ENCODE measurements at regions not wholly inside any gene's neighbourhood (a gene's known extent, or its start where the extent isn't known, plus 50 kb on each side); places are given as distances from the start of the nearest gene placed in this dataset.

DNA sequence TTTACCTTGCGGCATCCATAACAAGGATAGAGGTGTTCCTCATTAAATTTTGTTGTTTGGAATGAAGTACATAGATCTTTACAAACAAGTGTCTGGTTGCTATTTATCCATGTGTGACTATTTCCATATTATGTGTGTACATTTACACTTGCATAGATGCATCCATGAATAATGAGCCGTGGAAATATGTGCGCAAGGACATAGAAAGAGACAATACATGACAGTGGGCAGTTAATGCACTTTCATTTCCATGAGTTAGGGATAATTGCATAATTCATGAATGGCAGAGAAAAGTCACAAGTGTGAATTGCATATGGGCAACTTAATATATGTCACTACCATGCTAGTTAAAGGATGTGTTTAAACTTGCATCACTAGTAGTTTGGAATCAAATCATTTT, 338.2 kb upstream of the PITX2 start:
- Mint-ChIP-seq H3K36me3 (no peaks in the 10 kb centered on the region), H3K4me1 (peaks cover 51% of the 10 kb centered on the region), H3K27ac (no peak overlapping the region), H3K4me3 (no peak overlapping the region), H3K27me3 (ENCODE audit: low read depth) (no peaks in the 10 kb centered on the region), H3K9me3 (no peaks in the 10 kb centered on the region)
- DNase-seq (ENCODE audit: low spot score in 2 of 2, unreplicated experiment in 2 of 2) = no peak
- TF ChIP-seq, protein P1, sequence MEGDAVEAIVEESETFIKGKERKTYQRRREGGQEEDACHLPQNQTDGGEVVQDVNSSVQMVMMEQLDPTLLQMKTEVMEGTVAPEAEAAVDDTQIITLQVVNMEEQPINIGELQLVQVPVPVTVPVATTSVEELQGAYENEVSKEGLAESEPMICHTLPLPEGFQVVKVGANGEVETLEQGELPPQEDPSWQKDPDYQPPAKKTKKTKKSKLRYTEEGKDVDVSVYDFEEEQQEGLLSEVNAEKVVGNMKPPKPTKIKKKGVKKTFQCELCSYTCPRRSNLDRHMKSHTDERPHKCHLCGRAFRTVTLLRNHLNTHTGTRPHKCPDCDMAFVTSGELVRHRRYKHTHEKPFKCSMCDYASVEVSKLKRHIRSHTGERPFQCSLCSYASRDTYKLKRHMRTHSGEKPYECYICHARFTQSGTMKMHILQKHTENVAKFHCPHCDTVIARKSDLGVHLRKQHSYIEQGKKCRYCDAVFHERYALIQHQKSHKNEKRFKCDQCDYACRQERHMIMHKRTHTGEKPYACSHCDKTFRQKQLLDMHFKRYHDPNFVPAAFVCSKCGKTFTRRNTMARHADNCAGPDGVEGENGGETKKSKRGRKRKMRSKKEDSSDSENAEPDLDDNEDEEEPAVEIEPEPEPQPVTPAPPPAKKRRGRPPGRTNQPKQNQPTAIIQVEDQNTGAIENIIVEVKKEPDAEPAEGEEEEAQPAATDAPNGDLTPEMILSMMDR (IDR thresholded peaks at IDR 0.05; ENCODE audit: unreplicated experiment) = no peak

DNA sequence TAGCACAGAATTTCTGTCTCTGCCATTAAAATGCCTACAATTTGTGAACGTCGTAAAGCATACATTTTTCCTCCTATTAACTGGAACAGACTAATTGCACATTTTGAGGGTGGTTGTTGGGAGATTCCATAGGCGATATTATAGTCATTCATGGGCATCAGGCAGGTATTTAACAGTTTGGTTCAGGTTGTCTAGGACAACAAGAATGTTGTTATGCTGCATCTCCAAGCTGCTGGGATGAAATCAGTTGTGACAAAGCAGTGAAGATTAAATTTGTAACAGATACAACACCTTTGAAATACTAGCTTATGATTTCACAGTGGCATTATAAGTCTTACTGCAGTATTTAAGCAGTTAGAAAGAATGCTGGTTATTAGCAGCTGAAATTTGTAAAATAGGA, 339.7 kb upstream of the PITX2 start:
- no peaks in the 10 kb centered on the region for H3K36me3 Mint-ChIP-seq
- no peaks in the 10 kb centered on the region for H3K27me3 Mint-ChIP-seq (ENCODE audit: low read depth)
- no peak for DNase-seq (ENCODE audit: low spot score in 2 of 2, unreplicated experiment in 2 of 2)
- no peak overlapping the region for H3K27ac Mint-ChIP-seq
- TF ChIP-seq, protein P1 (IDR thresholded peaks at IDR 0.05; ENCODE audit: unreplicated experiment) = no peak
- no peak overlapping the region for H3K4me3 Mint-ChIP-seq
- H3K4me1 Mint-ChIP-seq = peaks cover 46% of the 10 kb centered on the region
- H3K9me3 Mint-ChIP-seq = no peaks in the 10 kb centered on the region

DNA sequence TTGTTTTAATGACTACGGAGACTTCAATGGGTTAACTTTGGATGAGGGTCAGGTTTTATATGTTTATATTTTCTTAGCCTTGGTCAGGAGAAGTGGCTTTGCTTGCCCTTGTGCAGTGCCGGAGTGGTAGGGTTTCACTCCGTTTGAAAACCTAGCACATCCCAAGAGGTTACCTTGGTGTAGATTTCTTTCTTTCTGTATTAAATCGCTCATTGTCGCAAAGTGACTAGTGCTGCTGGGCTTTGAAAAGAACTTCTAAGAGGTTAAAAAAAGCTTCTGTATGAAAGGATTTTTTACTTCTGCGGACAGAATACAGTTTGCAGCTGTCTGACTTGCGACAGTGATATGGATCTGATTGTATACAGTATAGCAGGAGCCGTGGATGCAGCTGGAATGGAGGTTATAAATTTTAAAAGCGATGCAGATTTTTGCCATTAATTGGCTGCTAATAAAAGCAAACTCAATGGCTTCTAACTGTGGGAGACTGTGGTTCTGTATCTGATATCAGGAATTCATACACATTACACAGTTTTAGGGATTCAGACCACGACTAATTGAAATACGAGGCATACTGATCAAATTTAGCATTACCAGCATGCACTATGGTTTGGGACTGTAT, 340.9 kb upstream of the PITX2 start:
- Mint-ChIP-seq H3K4me1 (peaks cover 39% of the 10 kb centered on the region), H3K4me3 (peak overlapping the region; percentile 53), H3K27ac (peak overlapping the region; percentile 54), H3K27me3 (ENCODE audit: low read depth) (no peaks in the 10 kb centered on the region), H3K36me3 (no peaks in the 10 kb centered on the region), H3K9me3 (no peaks in the 10 kb centered on the region)
- no peak for DNase-seq (ENCODE audit: low spot score in 2 of 2, unreplicated experiment in 2 of 2)
- TF ChIP-seq, protein P1 (IDR thresholded peaks at IDR 0.05; ENCODE audit: unreplicated experiment) = no peak

DNA sequence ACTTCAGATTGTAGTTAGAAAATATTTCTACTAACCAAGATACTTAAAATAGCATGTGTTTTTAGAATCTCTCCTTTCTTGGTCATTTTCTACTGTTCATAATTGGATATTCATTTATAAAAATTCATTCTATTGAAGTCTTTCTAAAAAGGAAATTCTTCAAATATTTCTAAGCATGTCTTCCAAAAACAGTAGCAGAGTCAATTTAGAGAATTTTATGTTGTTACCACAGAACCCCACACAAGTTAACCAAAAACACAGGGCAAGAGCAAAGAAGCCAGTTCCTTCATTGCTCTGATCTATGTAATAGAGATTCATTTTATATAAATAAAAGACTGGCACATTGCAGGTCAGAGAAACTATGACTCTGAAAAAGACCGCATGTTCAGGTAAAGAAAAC, 345.1 kb upstream of the PITX2 start:
- TF ChIP-seq, protein P1 (IDR thresholded peaks at IDR 0.05; ENCODE audit: unreplicated experiment) = no peak
- DNase-seq (ENCODE audit: low spot score in 2 of 2, unreplicated experiment in 2 of 2) = no peak
- no peaks in the 10 kb centered on the region for H3K36me3 Mint-ChIP-seq
- H3K4me3 Mint-ChIP-seq = no peak overlapping the region
- H3K27ac Mint-ChIP-seq = no peak overlapping the region
- peaks cover 16% of the 10 kb centered on the region for H3K4me1 Mint-ChIP-seq
- no peaks in the 10 kb centered on the region for H3K9me3 Mint-ChIP-seq
- H3K27me3 Mint-ChIP-seq (ENCODE audit: low read depth) = no peaks in the 10 kb centered on the region

DNA sequence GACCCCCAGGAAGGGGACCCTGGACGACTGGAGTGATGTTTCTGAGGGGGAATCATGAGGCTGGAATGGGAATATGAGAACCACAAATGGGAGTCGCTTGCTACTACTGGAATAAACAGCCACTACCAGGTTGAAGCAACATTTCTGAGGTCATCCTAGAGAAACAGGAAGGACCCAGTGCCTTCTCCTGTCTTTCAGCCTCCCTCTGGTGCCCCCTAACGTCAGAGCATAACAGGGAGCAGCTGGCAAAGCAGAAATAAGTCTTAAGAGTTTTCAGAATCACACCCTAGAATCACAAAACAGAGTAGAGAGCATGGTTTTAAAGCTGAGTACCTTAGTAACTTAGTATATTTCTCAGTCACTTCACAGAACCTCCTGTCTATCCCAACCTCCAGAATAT, 347.8 kb upstream of the PITX2 start:
- H3K36me3 Mint-ChIP-seq = no peaks in the 10 kb centered on the region
- no peaks in the 10 kb centered on the region for H3K27me3 Mint-ChIP-seq (ENCODE audit: low read depth)
- H3K4me3 Mint-ChIP-seq = no peak overlapping the region
- no peak for DNase-seq (ENCODE audit: low spot score in 2 of 2, unreplicated experiment in 2 of 2)
- H3K27ac Mint-ChIP-seq = no peak overlapping the region
- H3K9me3 Mint-ChIP-seq = peaks cover 3% of the 10 kb centered on the region
- peaks cover 3% of the 10 kb centered on the region for H3K4me1 Mint-ChIP-seq
- TF ChIP-seq, protein P1 (IDR thresholded peaks at IDR 0.05; ENCODE audit: unreplicated experiment) = no peak

DNA sequence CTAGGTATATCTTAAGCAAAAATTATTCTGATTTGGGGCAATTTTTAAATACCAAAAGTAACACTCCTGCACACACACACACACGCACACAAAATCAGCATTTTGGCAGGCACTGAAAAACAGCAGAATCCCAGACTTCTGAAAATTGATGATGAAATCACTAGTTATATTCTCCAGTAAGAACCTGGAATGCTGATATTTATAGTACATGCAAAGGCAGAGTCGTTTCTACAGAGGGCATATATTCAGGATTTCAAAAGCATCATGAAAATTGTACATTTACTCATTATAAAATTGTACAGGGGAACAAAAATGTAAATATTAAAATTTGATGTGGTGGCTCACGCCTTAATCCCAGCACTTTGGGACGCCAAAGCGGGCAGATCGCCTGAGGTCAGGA, 352.5 kb upstream of the PITX2 start:
- DNase-seq (ENCODE audit: low spot score in 2 of 2, unreplicated experiment in 2 of 2) = no peak
- Mint-ChIP-seq H3K36me3 (no peaks in the 10 kb centered on the region), H3K27me3 (ENCODE audit: low read depth) (no peaks in the 10 kb centered on the region), H3K4me1 (no peaks in the 10 kb centered on the region), H3K4me3 (no peak overlapping the region), H3K27ac (no peak overlapping the region), H3K9me3 (peaks cover 3% of the 10 kb centered on the region)
- TF ChIP-seq, protein P1 (IDR thresholded peaks at IDR 0.05; ENCODE audit: unreplicated experiment) = no peak
